ENCODE measurements at regions not wholly inside any gene's neighbourhood (a gene's known extent, or its start where the extent isn't known, plus 50 kb on each side); places are given as distances from the start of the nearest gene placed in this dataset.
"Not testable (repeated sequence)": the region's sequence is repeated elsewhere in the genome, so short reads cannot be mapped to it uniquely, and the experiment has no call there.

DNA sequence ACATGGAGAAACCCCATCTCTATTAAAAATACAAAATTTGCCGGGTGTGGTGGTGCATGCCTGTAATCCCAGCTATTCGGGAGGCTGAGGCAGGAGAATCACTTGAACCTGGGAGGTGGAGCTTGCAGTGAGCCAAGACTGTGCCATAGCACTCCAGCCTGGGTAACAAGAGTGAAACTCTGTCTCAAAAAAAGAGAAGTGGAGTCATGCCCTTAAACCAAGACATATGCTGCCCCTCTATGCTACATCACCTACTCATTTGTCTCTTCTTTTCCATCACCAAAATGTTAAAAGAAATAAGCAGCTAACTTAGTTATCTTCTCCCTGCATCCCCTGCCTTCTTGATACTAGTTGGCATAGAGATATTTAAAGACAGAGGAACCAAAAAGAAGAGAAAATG is 63.4 kb upstream of the RBPJ start:
- not testable (repeated sequence) for TF ChIP-seq EZH2 (IDR thresholded peaks at IDR 0.05; ENCODE audit: borderline replicate concordance); EZH2phosphoT487 (IDR thresholded peaks at IDR 0.05; ENCODE audit: low read depth, severe bottlenecking, unreplicated experiment)
- TF ChIP-seq, protein P1, sequence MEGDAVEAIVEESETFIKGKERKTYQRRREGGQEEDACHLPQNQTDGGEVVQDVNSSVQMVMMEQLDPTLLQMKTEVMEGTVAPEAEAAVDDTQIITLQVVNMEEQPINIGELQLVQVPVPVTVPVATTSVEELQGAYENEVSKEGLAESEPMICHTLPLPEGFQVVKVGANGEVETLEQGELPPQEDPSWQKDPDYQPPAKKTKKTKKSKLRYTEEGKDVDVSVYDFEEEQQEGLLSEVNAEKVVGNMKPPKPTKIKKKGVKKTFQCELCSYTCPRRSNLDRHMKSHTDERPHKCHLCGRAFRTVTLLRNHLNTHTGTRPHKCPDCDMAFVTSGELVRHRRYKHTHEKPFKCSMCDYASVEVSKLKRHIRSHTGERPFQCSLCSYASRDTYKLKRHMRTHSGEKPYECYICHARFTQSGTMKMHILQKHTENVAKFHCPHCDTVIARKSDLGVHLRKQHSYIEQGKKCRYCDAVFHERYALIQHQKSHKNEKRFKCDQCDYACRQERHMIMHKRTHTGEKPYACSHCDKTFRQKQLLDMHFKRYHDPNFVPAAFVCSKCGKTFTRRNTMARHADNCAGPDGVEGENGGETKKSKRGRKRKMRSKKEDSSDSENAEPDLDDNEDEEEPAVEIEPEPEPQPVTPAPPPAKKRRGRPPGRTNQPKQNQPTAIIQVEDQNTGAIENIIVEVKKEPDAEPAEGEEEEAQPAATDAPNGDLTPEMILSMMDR (IDR thresholded peaks at IDR 0.05; ENCODE audit: poor library complexity) = not testable (repeated sequence)

Data from hepatocyte (in vitro differentiated cells).